ENCODE measurements at regions not wholly inside any gene's neighbourhood (a gene's known extent, or its start where the extent isn't known, plus 50 kb on each side); places are given as distances from the start of the nearest gene placed in this dataset.

DNA sequence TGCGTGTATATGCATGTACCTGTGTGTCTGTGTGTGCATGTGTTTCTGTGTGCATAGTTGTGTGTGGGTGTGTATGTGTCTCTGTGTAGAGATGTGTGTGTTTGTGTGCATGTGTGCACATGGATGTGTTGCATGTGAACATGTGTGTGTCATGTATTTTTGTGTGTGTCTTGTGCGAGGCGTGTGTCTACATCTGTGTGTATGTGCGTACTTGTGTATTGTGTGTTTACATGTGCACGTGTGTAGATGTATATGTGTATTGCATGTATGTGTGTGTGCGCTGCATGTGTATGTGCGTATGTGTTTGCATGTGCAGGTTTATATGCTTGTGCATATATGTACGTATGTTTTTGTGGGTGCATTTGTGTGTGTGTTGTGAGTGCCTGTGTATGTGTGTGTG is 735.2 kb downstream of the GALR1 start:
- DNase-seq (ENCODE audit: low read depth in 2 of 2): no peak

DNA sequence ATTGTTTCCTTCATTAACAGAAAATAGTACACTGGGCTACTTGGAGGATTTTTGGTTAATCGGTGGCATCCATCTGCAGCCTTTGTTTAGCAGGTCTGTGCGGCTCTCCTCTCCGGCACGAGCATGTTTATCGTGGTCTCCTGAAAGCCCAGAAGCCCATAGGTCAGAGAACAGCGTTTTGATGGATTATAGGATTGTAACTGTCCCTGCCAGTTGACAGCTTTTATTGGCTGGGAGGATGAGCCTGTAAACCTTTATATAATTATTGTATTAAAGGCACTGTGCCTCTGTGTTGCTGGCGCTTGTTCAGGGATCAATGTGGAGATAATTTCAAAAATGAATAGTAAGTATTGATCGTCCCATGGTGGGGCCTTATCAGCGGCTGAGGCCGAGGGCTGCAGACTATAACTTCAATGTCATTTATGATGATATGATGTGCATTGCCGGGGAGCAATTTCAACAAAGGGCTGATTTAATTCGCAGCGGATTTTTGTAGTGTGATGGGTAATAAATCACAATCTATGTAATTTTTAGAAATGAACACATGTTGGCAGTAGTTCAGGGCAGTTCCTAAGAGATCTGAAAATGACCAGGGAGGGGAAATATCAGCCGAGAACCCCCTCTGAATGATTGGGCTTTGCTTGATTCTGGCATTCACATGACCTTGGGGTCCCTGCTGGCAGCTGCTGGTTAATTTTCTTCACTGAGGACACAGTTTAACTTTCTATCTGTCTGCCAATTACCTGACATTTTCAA is 736.1 kb downstream of the GALR1 start:
- no peak for DNase-seq (ENCODE audit: low read depth in 2 of 2)

DNA sequence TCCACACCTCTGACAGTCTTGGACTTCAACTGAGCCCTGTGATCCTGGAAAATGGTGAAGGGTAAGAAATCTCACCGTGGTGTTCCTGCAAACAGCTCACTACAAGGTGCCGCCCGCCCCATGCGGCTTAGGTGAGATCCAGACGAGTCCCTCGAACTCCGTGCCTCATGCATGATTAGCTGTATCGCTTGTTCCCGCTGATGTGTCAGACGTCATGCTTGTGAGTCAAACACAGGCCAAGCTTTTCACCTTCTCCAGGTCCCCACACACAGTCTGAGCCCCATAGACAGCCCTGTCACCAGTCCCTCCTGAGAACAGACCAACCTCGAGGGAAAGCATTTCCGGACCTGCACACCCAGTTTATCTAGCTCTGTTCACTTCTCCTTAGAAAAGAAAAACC is 740.5 kb downstream of the GALR1 start:
- no peak for DNase-seq (ENCODE audit: low read depth in 2 of 2)

DNA sequence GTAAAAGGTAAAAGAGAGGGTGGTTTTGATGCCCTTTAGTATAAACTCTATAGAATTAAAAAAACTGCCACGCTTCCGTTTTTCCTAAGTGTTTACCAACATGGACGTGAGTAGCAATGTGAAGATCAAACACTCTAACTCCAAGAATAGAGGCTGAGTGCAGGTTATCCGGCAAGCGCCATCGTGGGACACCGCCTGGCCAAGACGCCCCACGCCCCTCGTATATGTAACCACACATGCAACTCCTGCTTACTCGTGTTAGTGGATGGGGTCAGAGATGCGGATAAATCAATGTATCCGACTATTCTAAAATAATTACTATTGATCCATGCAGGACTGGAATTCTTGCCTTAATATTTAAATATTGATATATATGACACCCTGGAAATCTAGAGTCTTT is 741.3 kb downstream of the GALR1 start:
- no peak for DNase-seq (ENCODE audit: low read depth in 2 of 2)

DNA sequence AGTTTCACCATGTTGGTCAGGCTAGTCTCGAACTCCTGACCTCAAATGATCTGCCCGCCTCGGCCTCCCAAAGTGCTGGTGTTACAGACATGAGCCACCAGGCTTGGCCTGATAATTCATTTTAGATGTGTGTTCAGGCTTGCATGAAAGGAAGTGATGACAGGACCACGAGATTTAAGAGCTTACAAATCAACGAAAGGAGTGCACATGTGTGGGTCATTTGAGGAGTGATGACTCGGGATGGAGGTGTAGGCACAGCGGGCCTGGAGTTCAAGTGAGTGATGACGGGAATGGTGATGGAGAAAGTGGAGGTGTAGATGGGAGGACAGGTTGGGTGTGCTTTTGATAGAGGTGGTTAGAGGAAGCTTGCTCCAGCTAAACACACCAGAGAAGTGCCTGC is 742.4 kb downstream of the GALR1 start:
- DNase-seq (ENCODE audit: low read depth in 2 of 2): no peak

DNA sequence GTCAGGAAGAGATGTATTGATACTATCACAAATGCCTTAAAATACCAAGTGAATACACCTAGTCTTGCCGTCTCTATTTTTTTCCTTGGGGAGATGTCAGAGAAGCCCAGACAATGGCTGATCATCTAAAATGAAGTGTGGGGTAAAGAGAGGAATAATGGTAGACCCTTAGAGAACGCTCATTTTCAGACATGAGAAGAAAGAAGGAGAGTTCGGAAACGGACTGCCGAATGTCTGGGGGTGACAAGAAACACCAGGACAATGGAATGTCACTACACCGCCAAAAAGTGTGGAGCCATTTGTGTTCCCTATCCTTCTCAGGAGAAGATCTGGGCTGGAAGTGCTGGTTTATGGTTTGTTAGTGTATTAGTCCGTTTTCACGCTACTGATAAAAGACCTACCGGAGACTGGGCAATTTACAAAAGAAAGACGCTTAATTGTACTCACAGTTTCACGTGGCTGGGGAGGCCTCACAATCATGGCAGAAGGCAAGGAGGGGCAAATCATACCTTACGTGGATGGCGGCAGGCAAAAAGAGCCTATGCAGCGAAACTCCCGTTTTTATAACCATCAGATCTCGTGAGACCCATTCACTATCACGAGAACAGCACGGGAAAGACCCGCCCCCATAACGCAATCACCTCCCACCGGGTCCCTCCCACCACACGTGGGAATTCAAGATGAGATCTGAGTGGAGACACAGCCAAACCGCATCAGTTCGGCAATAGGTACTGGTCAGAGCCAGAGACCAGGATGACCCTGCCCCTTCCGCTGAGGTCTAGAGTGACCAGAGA is 743.7 kb downstream of the GALR1 start:
- DNase-seq (ENCODE audit: low read depth in 2 of 2): no peak

DNA sequence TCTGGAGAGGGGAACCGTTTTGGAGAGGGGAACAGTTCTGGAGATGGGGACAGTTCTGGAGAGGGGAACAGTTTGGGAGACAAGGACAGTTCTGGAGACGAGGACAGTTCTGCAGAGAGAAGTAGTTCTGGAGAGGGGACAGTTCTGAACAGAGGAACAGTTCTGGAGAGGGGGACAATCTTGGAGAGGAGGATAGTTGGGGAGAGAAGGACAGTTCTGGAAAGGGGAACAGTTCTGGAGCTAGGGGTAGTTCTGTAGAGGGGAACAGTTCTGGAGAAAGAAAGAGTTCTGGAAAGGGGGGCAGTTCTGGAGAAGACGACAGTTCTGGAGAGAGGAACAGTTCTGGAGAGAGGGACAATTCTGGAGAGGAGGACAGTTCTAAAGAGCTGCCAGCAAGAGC is 745.9 kb downstream of the GALR1 start:
- DNase-seq (ENCODE audit: low read depth in 2 of 2): no peak

DNA sequence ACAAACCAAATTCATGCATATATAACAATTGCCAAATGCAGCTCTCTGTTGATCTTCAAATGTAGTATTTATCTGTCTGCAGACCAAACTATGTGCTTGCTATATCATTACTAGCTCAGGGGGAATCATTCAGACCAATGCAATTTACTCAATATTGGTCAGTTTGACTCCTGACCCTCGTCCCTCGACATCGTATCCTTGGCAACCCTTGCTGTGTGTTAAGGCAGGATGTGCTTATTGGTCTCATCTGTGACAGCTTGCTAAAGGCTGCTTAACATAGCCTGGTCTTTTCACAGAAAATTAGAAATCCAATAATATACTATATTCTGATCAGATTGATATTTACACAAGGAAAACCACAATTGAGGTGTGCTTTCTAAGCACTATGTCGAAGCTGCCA is 747.1 kb downstream of the GALR1 start:
- no peak for DNase-seq (ENCODE audit: low read depth in 2 of 2)

DNA sequence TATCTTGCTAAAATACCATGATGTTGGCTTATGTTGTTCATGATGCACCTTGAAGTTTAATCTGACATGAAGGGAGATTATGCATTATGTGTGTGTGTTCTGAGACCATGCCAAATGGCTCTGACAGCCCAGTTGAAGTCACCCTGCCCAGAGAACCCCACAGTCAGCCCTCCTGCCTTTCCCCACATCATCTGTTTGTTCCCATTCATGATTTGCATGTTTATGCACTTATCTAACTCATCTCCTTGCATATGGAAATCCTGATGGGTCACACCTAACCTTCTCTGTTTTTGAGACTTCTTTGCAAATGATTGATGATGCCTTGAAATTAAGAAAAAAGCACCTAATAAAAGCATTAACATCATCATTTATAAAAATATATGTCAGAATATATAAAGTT is 752.2 kb downstream of the GALR1 start:
- DNase-seq (ENCODE audit: low read depth in 2 of 2): no peak

DNA sequence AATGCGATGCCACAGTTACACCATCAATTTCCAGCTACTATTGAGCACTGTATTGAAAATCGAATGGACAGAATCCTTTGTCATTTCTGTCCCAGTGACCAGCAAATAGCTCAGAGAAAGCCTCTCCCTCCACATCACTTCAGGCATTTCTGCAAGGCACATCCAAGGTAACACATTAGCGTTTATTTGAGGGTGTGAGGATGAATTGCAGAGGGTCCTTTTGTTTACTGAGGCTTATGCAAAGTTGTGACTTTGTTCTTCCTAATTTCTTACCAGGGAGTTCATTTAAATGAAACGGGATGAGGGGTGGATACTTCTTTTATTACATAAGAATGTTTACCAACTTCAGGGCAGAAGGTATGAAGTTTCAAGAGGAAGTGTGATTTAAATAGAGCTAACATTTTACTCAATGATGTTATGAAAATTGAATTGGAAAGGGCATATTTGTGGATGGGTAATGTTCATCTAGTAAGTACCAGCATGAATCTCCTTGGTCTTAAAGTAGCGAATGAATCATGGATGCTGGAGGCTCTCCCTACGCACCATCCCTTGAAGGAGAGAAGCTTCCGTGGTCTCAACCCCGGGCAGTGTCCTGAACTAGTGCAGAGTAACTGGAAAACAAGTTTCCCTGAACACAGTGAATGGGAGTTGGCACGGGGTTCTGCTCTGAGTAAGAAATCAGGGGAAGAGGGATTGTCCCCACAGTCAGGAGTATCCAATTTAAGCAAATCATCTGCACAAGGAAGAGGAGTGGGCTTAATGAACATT is 756.5 kb downstream of the GALR1 start:
- DNase-seq (ENCODE audit: low read depth in 2 of 2): no peak

DNA sequence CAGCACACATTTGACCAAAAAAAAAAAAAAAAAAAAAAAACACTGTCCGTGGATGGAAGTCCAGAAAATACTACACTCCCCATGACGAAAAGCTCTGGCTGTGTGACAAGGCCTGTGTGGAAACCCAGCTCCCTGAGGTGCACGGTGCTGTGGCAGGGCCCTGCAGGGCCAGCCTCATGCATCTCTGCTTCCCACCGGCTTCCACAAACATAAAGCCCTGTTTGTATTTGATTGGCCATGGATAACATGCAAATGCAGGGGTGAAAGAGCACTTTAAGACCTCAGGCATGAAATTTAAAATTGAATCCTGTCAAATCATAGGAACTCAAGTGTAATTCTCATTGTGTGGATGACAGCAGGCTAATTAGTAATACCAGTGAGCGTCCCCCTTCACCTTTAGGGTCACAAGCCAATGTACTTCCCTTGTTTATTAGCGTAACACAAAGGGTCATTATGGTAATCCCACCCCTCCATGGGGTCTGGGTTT is 757.2 kb downstream of the GALR1 start:
- DNase-seq (ENCODE audit: low read depth in 2 of 2): no peak

DNA sequence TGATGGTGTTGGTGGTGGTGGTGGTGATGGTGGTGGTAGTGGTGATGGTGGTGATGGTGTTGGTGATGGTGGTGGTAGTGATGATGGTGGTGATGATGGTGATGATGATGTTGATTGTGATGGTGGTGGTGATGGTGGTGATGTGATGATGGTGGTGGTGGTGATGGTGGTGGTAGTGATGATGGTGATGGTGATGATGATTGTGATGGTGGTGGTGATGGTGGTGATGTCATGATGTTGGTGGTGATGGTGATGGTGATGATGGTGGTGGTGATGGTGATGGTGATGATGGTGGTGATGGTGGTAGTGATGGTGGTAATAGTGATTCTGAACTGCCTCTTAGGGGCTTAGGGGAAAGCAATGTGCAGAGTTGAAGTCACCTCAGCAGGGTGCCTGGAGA is 760.7 kb downstream of the GALR1 start:
- DNase-seq (ENCODE audit: low read depth in 2 of 2): no peak

DNA sequence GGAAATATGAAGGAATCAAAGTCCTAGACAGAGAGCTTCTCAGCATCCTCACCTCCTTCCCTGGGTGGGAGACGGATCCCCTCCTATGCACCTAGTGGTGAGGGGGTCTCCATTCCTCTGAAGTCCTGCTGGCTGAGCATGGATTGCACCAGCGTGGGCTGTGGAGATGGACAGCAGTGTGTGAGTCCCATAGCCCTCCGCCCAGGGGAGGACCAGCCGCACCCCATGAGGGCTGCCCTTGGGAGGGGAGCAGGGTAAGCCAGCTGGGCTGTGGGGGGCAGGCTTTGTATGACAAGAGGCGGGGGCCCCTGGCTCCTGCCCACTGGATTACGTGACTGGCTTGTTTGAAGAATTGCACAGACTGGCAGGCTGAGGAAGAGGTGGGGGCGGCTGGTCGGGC is 768.2 kb downstream of the GALR1 start:
- DNase-seq (ENCODE audit: low read depth in 2 of 2): no peak

DNA sequence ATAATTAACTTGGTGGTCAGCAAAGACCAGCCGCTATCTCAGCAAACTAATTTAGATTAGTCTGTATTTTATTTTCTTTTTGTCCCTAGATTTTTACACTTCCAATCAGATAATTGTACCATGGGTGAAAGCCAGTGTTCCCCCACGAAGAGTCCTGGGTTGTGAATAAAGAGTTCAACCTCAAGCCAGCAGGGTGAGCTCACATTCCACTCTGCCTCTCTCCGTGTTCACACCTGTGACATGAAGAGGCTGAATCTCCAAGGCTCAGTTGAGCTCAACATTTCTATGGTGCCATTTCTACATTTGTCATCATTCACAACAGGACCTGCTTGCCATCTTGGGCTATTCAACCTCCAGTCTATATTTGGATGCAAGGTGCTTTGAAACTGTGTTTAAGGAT is 771.5 kb downstream of the GALR1 start:
- no peak for DNase-seq (ENCODE audit: low read depth in 2 of 2)

DNA sequence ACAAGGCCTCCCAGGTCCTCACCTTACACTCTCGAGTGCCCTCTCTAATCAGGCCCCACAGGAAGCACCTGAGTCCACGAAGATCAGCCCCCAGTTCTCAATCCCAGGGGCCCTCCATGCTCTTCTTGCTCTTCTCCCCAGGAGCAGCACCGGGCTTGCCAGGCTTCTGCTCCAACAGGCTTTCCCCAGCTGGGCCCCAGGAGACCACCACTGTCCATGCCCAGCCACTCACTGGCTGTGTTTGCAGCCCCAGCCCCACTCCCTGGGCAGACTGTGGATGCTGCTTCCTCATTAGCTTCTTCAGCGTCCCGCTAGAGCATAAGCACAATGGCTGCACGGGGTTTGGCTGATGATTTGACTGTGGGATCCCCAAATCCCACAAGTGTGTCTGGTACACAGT is 781.9 kb downstream of the GALR1 start:
- DNase-seq (ENCODE audit: low read depth in 2 of 2): no peak

DNA sequence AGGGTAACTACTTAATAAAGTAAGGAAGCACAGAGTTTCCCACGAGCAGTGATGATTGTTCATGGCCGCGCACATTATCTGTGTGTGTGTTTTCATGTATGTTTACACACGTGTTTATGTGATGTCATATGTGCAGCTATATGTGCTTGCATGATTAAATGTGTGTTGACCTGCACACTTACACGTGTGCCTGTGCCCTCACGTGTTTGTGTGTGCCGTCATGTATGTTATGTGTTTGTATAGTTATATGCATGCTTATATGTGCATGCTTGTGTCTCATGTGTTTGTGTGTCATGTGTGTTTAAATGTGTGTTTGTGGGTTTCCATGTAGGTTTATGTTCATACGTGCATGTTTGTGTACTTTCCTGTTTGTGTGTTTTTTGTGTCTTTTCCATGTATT is 782.3 kb downstream of the GALR1 start:
- DNase-seq (ENCODE audit: low read depth in 2 of 2): no peak

DNA sequence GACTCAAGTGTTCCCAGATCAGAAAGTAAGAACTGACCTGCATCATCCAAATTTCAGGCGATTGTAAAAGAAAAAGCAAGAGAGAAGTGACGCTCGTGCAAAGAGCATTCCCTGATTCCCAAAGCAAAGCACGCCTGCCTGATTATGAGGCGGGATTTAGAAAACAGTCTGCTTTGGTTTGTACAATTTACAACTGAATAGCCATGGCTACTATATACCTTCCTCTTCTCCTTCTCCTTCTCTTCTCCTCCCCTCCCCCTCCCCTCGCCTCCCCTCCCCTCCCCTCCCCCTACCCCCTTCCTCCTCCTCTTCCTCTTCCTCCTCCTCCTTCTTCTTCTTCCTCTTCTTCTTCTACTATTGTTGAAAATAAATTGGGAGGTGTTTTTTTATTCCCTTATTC is 782.9 kb downstream of the GALR1 start:
- DNase-seq (ENCODE audit: low read depth in 2 of 2): no peak

DNA sequence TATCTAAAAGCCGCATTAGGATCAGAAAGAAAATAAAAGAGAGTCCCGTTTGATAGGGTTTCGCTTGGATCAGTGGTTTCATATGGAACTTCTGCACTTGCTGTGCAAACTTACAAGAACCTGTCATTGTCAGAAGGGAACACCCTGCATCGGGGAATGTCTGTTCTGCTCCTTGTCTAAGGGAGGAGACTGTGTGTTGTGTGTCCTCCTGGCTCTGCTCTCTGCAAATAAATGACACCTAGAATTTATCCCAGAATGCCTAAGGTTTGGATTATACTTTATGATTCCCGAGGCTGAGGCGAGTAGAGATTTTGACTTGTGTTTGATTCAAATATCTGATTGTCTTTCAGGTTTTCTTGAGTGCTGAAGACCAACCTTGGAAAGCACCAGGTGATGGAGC is 785.1 kb downstream of the GALR1 start:
- no peak for DNase-seq (ENCODE audit: low read depth in 2 of 2)

DNA sequence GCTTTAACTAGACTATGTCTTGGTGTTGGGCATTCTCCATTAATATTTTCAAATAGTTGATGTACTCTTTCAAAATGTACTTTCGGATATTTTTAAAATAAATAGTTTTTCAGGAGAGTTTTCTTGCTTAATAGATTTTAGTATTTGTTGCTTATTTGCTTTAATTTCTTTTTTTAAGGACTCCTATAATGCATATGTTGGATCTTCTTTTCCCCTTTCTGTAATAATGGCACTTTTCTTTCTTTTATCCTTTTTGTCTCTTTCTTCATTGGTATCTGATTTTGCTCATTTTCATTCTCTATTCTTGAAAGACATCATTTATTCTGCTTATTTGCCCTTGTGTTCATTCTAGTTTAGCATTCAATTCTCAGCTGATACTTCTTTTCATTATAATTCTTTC is 791.6 kb downstream of the GALR1 start:
- no peak for DNase-seq (ENCODE audit: low read depth in 2 of 2)

DNA sequence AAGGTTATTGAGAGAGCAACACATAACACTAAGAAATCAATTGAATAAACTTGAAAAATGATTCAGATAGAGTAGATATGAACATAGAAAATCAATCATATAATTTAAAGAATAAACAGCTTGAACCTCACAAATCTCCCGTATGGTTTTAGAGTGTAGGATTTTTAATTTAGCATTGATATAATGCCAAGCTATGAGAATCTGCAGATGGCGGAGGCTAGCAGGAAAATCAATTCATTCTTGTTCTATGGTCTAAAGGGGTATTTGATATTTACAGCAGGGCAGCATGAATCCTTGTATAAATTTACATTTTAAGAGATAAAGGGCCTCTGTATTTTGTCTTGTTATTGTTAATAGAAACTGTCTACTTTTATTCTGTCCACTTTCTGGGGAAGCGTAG is 797.0 kb downstream of the GALR1 start:
- DNase-seq (ENCODE audit: low read depth in 2 of 2): no peak

DNA sequence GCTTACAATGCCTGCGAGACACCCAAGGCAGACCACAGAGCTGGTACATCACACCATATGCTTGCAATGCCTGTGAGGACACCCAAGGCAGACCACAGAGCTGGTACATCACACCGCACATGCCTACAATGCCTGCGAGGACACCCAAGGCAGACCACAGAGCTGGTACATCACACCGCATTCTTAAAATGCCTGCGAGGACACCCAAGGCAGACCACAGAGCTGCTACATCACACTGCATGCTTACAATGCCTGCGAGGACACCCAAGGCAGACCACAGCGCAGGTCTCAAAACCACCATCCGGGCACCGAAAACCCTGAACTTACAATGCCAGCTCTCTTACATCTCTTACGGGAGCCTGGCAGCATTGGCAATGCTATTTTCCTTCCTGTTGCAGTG is 799.6 kb downstream of the GALR1 start:
- DNase-seq (ENCODE audit: low read depth in 2 of 2): no peak

DNA sequence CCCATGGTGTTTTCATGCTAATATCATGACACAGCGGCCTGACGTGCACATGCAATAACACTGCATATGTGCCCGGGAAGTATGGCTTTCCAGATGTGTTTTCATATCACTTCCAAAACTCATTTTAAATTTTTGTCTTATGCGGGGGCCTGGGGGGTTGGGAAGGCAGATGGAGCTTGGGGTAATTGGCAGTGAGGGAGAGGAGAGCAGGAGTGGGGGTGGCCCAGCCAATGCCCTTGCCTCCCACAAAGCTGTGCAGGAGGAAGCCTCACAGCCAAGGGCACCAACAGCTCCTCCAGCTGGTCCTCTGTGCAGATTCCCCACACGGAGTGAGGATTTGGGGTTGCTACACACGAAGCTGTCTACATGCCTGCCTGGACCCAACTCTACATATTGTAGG is 805.2 kb downstream of the GALR1 start:
- no peak for DNase-seq (ENCODE audit: low read depth in 2 of 2)

DNA sequence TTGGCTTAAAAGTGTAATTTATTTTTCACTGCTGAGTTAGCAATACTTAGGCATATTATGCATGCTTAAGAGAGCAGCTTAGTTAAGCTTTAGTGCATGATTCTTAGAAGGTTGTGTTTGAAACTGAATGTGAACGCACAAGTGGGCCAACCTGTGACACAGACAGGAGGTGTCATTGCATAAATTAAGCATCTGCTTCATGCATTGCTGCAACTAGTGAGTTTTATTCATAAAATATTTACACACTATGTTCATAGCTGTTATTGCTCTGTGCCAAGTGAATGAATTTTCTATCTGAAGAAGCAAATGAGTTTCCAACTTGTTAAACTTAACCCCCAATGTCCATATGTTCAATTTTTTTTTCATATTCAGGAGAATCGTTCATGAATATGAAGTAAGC is 806.4 kb downstream of the GALR1 start:
- DNase-seq (ENCODE audit: low read depth in 2 of 2): no peak

Measured in stimulated activated CD8-positive, alpha-beta memory T cell treated with anti-CD3 and anti-CD28 coated beads, Interleukin-2, amount 100 ng/mL, for 48 hours (primary cell).